Karpas-422 (cell line): ENCODE measurements at regions not wholly inside any gene's neighbourhood (a gene's known extent, or its start where the extent isn't known, plus 50 kb on each side); places are given as distances from the start of the nearest gene placed in this dataset.
"Not testable (repeated sequence)": the region's sequence is repeated elsewhere in the genome, so short reads cannot be mapped to it uniquely, and the experiment has no call there.

Experiments used
- DNase-seq: peaks from one replicate; pipeline ENCODE4 v3.0.0-alpha.2; 2015
- H2AFZ ChIP-seq: fragments of 200-600 bp; sonication (generic); 2 replicates; pipeline ENCODE4 v1.6.1; 2014; ENCODE audit warnings: antibody characterized with exemption, low read length, mixed read lengths
- H3K27ac ChIP-seq: fragments of 200-600 bp; sonication (generic); 2 replicates; pipeline ENCODE4 v1.5.1; 2014; ENCODE audit warnings: mild to moderate bottlenecking, low read length, moderate library complexity
- H3K27me3 ChIP-seq: fragments of 200-600 bp; sonication (generic); 2 replicates; pipeline ENCODE4 v1.6.1; 2014; ENCODE audit warnings: low read length, mixed read lengths
- H3K36me3 ChIP-seq: fragments of 200-600 bp; sonication (generic); 2 replicates; pipeline ENCODE4 v1.6.1; 2014; ENCODE audit warnings: low read length, mixed read lengths; ENCODE audit not compliant: insufficient read depth
- H3K4me1 ChIP-seq: fragments of 200-600 bp; sonication (generic); 2 replicates; pipeline ENCODE4 v1.6.1; 2014; ENCODE audit warnings: mild to moderate bottlenecking, low read length, mixed read lengths
- H3K4me2 ChIP-seq: fragments of 200-600 bp; sonication (generic); 2 replicates; pipeline ENCODE4 v1.6.1; 2014; ENCODE audit warnings: low read length, low read depth, mild to moderate bottlenecking; ENCODE audit not compliant: poor library complexity, severe bottlenecking
- H3K4me3 ChIP-seq: fragments of 200-600 bp; sonication (generic); 2 replicates; pipeline ENCODE4 v1.5.1; 2014; ENCODE audit warnings: mild to moderate bottlenecking, antibody characterized with exemption, low read length, mixed read lengths
- H3K79me2 ChIP-seq: fragments of 200-600 bp; sonication (generic); 2 replicates; pipeline ENCODE4 v1.6.1; 2014; ENCODE audit warnings: mild to moderate bottlenecking, low read length, mixed read lengths
- H3K9ac ChIP-seq: fragments of 200-600 bp; sonication (generic); 2 replicates; pipeline ENCODE4 v1.6.0; 2014; ENCODE audit warnings: low read length
- H3K9me2 ChIP-seq: fragments of 200-600 bp; sonication (generic), shearing (Covaris generic); replicated peaks from 2 replicates; pipeline ENCODE4 v1.6.0; 2014; ENCODE audit warnings: mild to moderate bottlenecking, low read length, moderate library complexity; ENCODE audit not compliant: insufficient read depth
- H3K9me3 ChIP-seq: fragments of 300-700, 200-600 bp; sonication (generic); 2 replicates; pipeline ENCODE4 v1.6.1; 2014; ENCODE audit warnings: low read length, mixed read lengths
- H4K20me1 ChIP-seq: fragments of 200-600 bp; sonication (generic); 2 replicates; pipeline ENCODE4 v1.6.1; 2014; ENCODE audit warnings: mild to moderate bottlenecking, antibody characterized with exemption, low read length, low read depth; ENCODE audit not compliant: insufficient read depth

DNA sequence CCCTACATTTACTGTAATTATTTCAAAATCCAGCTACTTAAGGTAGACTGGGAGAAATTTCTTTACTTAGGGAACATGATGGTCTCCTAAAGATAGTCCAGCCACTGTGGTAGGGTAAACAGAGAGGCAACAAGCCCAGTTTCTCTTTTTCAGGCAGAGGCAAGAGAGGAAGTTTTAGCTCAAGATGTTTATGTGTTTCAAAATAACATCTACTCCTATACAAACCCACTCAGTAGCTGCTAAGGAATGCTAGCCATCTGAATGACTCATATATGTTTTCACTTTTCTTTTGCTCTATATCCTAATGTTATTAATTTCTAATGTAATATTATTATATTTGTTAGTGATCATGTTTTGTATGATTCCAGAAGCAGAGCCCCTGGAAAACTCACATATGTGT lies 856.6 kb downstream of the PLA2G4A start:
- no peak overlapping the region for H3K4me3 ChIP-seq
- no peaks in the 10 kb centered on the region for H3K27me3 ChIP-seq
- no peaks in the 10 kb centered on the region for H3K36me3 ChIP-seq
- peaks cover 18% of the 10 kb centered on the region for H3K4me1 ChIP-seq
- no peaks in the 10 kb centered on the region for H3K79me2 ChIP-seq
- no peak for DNase-seq
- peaks cover 4% of the 10 kb centered on the region; the same call in 1 of the 2 replicates for H3K9me3 ChIP-seq
- H3K9ac ChIP-seq = no peak overlapping the region
- H3K4me2 ChIP-seq = no peak overlapping the region
- H3K27ac ChIP-seq = no peak overlapping the region
- no peak overlapping the region for H2AFZ ChIP-seq
- no peaks in the 10 kb centered on the region for H4K20me1 ChIP-seq
- H3K9me2 ChIP-seq = no peaks in the 10 kb centered on the region

GRCh38 chr1:187689129-187689528 lies 860.4 kb downstream of the PLA2G4A start:
- Histone ChIP-seq H2AFZ (no peak overlapping the region), H3K9ac (no peak overlapping the region), H3K4me3 (no peak overlapping the region), H3K36me3 (no peaks in the 10 kb centered on the region), H3K9me2 (no peaks in the 10 kb centered on the region), H3K79me2 (no peaks in the 10 kb centered on the region), H3K27ac (no peak overlapping the region), H3K27me3 (no peaks in the 10 kb centered on the region), H3K9me3 (peaks cover under 1% of the 10 kb centered on the region; the same call in 1 of the 2 replicates), H4K20me1 (no peaks in the 10 kb centered on the region), H3K4me2 (no peak overlapping the region), H3K4me1 (peaks cover 8% of the 10 kb centered on the region)
- no peak for DNase-seq

DNA sequence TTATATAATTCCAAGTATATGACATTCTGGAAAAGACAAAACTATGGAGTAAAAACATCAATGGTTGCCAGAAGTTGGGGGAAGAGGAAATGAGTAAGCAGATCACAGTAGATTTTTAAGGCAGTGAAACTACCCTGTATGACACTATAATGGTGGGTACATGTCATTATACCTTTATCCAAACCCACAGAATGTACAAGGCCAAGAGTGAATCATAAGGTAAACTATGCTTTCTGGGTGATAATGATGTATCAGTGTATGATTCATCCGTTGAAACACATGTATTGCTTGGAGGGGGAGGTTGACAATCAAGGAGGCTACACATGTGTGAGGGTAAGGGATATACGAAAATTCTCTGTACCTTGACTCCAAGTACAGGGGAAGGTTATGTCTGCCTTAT lies 862.7 kb downstream of the PLA2G4A start:
- H3K4me2 ChIP-seq = no peak overlapping the region
- DNase-seq = no peak
- H3K9ac ChIP-seq = no peak overlapping the region

GRCh38 chr1:187692799-187693198 lies 864.0 kb downstream of the PLA2G4A start:
- DNase-seq = no peak
- H4K20me1 ChIP-seq = no peaks in the 10 kb centered on the region
- no peaks in the 10 kb centered on the region for H3K36me3 ChIP-seq
- no peak overlapping the region for H3K4me3 ChIP-seq
- H3K27me3 ChIP-seq = no peaks in the 10 kb centered on the region
- no peak overlapping the region for H3K4me2 ChIP-seq
- no peaks in the 10 kb centered on the region for H3K9me3 ChIP-seq
- H2AFZ ChIP-seq = no peak overlapping the region
- H3K27ac ChIP-seq = no peak overlapping the region
- H3K9me2 ChIP-seq = no peaks in the 10 kb centered on the region
- H3K79me2 ChIP-seq = no peaks in the 10 kb centered on the region
- no peak overlapping the region for H3K9ac ChIP-seq
- peaks cover 24% of the 10 kb centered on the region for H3K4me1 ChIP-seq

More for the DNA sequence above, 862.7 kb downstream of the PLA2G4A start:
- H3K79me2 ChIP-seq = no peaks in the 10 kb centered on the region
- H3K4me1 ChIP-seq = peaks cover 23% of the 10 kb centered on the region
- H3K9me3 ChIP-seq = no peaks in the 10 kb centered on the region
- H3K27me3 ChIP-seq = no peaks in the 10 kb centered on the region
- no peak overlapping the region for H3K27ac ChIP-seq
- no peak overlapping the region for H2AFZ ChIP-seq
- no peak overlapping the region for H3K4me3 ChIP-seq
- no peaks in the 10 kb centered on the region for H4K20me1 ChIP-seq
- H3K9me2 ChIP-seq = no peaks in the 10 kb centered on the region
- H3K36me3 ChIP-seq = no peaks in the 10 kb centered on the region

- DNase-seq = no peak
- Histone ChIP-seq H3K9me2 (no peaks in the 10 kb centered on the region), H3K4me3 (no peak overlapping the region), H3K4me1 (peaks cover 17% of the 10 kb centered on the region), H3K27me3 (no peaks in the 10 kb centered on the region), H3K79me2 (no peaks in the 10 kb centered on the region), H3K4me2 (peak overlapping the region; percentile 13), H3K9ac (peak overlapping the region; percentile 47), H3K9me3 (no peaks in the 10 kb centered on the region), H2AFZ (peak overlapping the region; percentile 62; the same call in 1 of the 2 replicates), H4K20me1 (no peaks in the 10 kb centered on the region), H3K36me3 (no peaks in the 10 kb centered on the region), H3K27ac (no peak overlapping the region; the same call in 1 of the 2 replicates)
Measured at GRCh38 chr1:187696073-187696472, 867.3 kb downstream of the PLA2G4A start.

- not testable (repeated sequence) for H3K27ac ChIP-seq, H3K9me3 ChIP-seq, H3K9me2 ChIP-seq, H3K4me3 ChIP-seq, H2AFZ ChIP-seq, H3K79me2 ChIP-seq, H3K36me3 ChIP-seq, H3K27me3 ChIP-seq, H3K9ac ChIP-seq, H3K4me1 ChIP-seq, H4K20me1 ChIP-seq, DNase-seq, H3K4me2 ChIP-seq
Measured at GRCh38 chr1:187703138-187704130, 874.7 kb downstream of the PLA2G4A start.

- Histone ChIP-seq H3K4me2 (no peak overlapping the region), H3K9me2 (no peaks in the 10 kb centered on the region), H3K27me3 (no peaks in the 10 kb centered on the region), H3K36me3 (no peaks in the 10 kb centered on the region), H3K4me1 (peaks cover 33% of the 10 kb centered on the region), H3K4me3 (no peak overlapping the region), H3K27ac (peak overlapping the region; percentile 94; the same call in 1 of the 2 replicates), H3K79me2 (no peaks in the 10 kb centered on the region), H2AFZ (no peak overlapping the region), H3K9me3 (no peaks in the 10 kb centered on the region; the same call in 1 of the 2 replicates), H3K9ac (no peak overlapping the region), H4K20me1 (no peaks in the 10 kb centered on the region)
- DNase-seq = no peak
Measured at GRCh38 chr1:187714470-187714869, 885.7 kb downstream of the PLA2G4A start.

GRCh38 chr1:187715483-187715882 lies 886.7 kb downstream of the PLA2G4A start:
- no peaks in the 10 kb centered on the region; the same call in 1 of the 2 replicates for H3K9me3 ChIP-seq
- peak; percentile 71 for DNase-seq
- H4K20me1 ChIP-seq = no peaks in the 10 kb centered on the region
- peak overlapping the region; percentile 94 for H3K27ac ChIP-seq
- H3K4me3 ChIP-seq = peak overlapping the region; percentile 45
- H3K9ac ChIP-seq = peak overlapping the region; percentile 64
- H3K36me3 ChIP-seq = no peaks in the 10 kb centered on the region
- no peaks in the 10 kb centered on the region for H3K27me3 ChIP-seq
- H3K4me2 ChIP-seq = peak overlapping the region; percentile 63
- 0 out of 2 replicates have a peak overlapping the region, but pooled peaks have one; percentile 7 for H2AFZ ChIP-seq
- no peaks in the 10 kb centered on the region for H3K79me2 ChIP-seq
- peaks cover 42% of the 10 kb centered on the region for H3K4me1 ChIP-seq
- no peaks in the 10 kb centered on the region for H3K9me2 ChIP-seq
